ENCODE measurements at regions not wholly inside any gene's neighbourhood (a gene's known extent, or its start where the extent isn't known, plus 50 kb on each side); places are given as distances from the start of the nearest gene placed in this dataset.

- no peak for TF ChIP-seq CTCF (IDR thresholded peaks at IDR 0.05)
- no peak for TF ChIP-seq POLR2A (IDR thresholded peaks at IDR 0.05)
- no peak for TF ChIP-seq EP300 (IDR thresholded peaks at IDR 0.05)
- TF ChIP-seq POLR2AphosphoS5 (IDR thresholded peaks at IDR 0.05): no peak
Measured at GRCh38 chr2:183881978-183882377, 716.4 kb upstream of the ZNF804A start.

All from suprapubic skin (tissue), 4 donors.